ENCODE measurements at regions not wholly inside any gene's neighbourhood (a gene's known extent, or its start where the extent isn't known, plus 50 kb on each side); places are given as distances from the start of the nearest gene placed in this dataset.

GRCh38 chr7:26919906-26920493, 55.6 kb upstream of the SKAP2 start:
- WGBS, 2 donors: 51 to 69% methylated on average over 2 of the region's 2 CpGs
- TF ChIP-seq CTCF (IDR thresholded peaks at IDR 0.05): no peak
- no peaks in the 10 kb centered on the region for H3K4me1 ChIP-seq
- H3K27ac ChIP-seq: no peak overlapping the region
- ATAC-seq (no peak), FAIRE-seq (no peak), DNase-seq (no peak)
- H3K4me3 ChIP-seq: no peak overlapping the region
- no peaks in the 10 kb centered on the region for H3K27me3 ChIP-seq
- intact Hi-C loops (cut with DNase I): no loop called here
- H3K36me3 ChIP-seq: no peaks in the 10 kb centered on the region
- no peaks in the 10 kb centered on the region for H3K9me3 ChIP-seq

DNA sequence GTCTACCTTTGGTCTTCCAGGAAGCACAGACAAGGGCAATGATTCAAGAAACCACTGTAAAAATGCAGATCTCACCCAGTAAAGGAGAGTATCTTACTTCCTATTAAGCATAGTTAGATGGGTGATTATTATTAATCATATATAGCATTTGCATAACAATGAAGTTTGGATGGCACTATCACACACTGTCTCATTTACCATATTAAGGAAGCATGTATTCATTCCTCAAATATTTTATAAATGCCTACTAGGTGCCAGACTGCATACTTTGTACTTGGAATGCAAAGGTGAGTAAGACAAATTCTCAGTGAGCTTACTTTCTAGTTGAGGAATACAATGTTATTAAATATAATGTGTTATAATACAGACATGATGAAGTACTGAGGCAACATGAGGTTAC, 53.9 kb upstream of the SKAP2 start:
- Histone ChIP-seq H3K36me3 (no peaks in the 10 kb centered on the region), H3K9me3 (no peaks in the 10 kb centered on the region), H3K4me1 (no peaks in the 10 kb centered on the region), H3K4me3 (no peak overlapping the region), H3K27me3 (no peaks in the 10 kb centered on the region), H3K27ac (no peak overlapping the region)
- DNase-seq (no peak), FAIRE-seq (no peak), ATAC-seq (no peak)
- intact Hi-C loops (cut with DNase I): no loop called here
- TF ChIP-seq CTCF (IDR thresholded peaks at IDR 0.05): no peak

- TF ChIP-seq CTCF (IDR thresholded peaks at IDR 0.05): no peak
- 60 to 67% methylated on average over 3 of the region's 3 CpGs for WGBS, 2 donors
- Histone ChIP-seq H3K27ac (no peak overlapping the region), H3K27me3 (no peaks in the 10 kb centered on the region), H3K4me1 (no peaks in the 10 kb centered on the region), H3K4me3 (no peak overlapping the region), H3K9me3 (no peaks in the 10 kb centered on the region), H3K36me3 (no peaks in the 10 kb centered on the region)
- FAIRE-seq: no peak
- DNase-seq: no peak
- ATAC-seq: no peak
- intact Hi-C loops (cut with DNase I): no loop called here
Observed at GRCh38 chr7:26916779-26917320, 52.5 kb upstream of the SKAP2 start.

DNA sequence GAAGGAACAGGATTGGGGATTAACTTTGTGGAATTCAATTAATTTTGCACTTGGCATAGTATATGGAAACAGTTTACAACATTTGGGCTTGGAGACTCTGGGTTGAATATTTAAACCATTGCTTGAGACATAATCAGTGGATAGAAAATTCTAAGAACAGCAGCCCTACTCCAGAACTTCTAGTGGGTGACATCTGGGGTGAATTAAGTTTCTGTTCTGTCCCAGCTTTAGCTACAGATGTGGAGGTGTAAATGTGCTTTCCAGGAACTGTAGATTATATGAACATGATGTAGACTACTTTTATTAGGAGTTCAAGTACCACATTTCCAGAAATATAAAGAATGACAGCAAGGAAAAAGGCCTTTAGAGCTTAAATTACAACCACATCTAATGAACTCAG, 51.9 kb upstream of the SKAP2 start:
- Histone ChIP-seq H3K9me3 (no peaks in the 10 kb centered on the region), H3K36me3 (no peaks in the 10 kb centered on the region), H3K27ac (no peak overlapping the region), H3K27me3 (no peaks in the 10 kb centered on the region), H3K4me3 (no peak overlapping the region), H3K4me1 (no peaks in the 10 kb centered on the region)
- intact Hi-C loops (cut with DNase I): no loop called here
- FAIRE-seq (no peak), ATAC-seq (no peak), DNase-seq (no peak)
- no peak for TF ChIP-seq CTCF (IDR thresholded peaks at IDR 0.05)
